ENCODE measurements at regions not wholly inside any gene's neighbourhood (a gene's known extent, or its start where the extent isn't known, plus 50 kb on each side); places are given as distances from the start of the nearest gene placed in this dataset.
A peak's percentile ranks its signal among the peaks of the same experiment; 100 is the strongest.

DNA sequence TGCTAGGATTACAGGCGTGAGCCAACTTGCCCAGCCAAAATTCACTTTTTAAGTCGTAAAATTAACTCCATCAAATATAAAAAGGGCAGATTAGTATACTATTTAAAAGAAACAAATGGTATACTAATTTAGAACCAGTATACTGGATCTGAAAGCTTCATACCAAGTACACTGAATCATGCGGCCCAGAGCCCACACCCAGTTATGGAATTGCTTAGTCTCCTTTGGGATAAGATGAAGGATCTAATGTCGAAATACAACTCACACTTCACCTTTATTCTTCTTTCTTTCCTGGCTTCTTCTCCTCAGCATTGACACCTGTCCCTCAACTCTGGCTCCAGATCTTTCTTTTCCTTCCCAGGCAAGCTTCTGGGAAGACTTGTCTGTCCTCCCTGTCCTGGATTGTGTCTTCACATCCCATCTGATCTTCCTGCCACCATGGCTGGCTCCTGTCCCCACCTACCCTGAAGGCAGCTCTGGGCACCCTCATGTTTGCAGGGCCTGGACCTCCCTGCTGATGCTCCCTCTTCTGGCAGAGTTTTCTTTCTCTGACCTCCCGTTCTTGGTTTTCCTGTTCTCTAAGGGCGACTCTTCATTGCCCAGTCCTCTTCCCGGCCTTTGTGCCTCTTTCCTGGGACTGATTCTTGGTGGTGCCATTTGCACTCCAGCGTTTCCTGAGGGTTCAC lies 57.8 kb upstream of the CTBP2 start:
- WGBS (ENCODE audit: extremely low coverage, insufficient coverage, insufficient read length): no CpG with 5 or more reads among the region's 8 CpGs
- peak; percentile 86 to 93 for DNase-seq
- H3K14ac ChIP-seq (ENCODE audit: low read length): no peak overlapping the region

DNA sequence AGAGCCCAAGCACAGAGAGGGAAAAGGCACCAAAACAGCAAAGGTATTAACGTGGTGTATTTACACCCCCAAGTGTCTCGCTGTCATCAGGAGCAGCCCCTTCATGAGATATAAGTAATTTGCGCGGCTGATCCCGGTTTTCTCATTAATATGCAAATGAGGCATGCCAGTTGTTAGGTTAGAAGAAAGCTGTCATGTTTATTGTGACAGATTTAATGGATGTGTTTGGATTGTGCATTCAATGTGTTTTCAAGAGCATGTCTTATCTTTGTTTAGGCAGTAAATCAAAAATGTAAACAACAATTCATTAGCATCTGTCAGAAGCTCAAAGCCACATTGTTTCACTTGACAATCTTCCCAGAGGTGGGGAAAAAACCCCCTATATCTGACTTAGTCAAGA lies 56.5 kb upstream of the CTBP2 start:
- Histone ChIP-seq H2AK5ac (ENCODE audit: low read length) (no peak overlapping the region), H3K79me1 (ENCODE audit: low read length) (no peaks in the 10 kb centered on the region), H4K8ac (ENCODE audit: low read depth, low read length) (no peak overlapping the region), H3K4me3 (ENCODE audit: low read depth, low read length) (no peak overlapping the region), H3K14ac (ENCODE audit: low read length) (no peak overlapping the region), H3K23ac (ENCODE audit: low read length) (no peak overlapping the region), H2BK120ac (ENCODE audit: insufficient read depth, low read length, poor library complexity) (no peak overlapping the region), H3K9ac (ENCODE audit: low read length) (no peak overlapping the region), H3K4me1 (ENCODE audit: control insufficient read depth in 1 of 2, insufficient read depth in 2 of 2, low read length in 2 of 2) (peaks cover 0 to 2% of the 10 kb centered on the region in 2 experiments), H3K27ac (ENCODE audit: low read depth, low read length) (no peak overlapping the region), H3K36me3 (ENCODE audit: control insufficient read depth in 1 of 2, insufficient read depth in 2 of 2, low read length in 2 of 2) (no peaks in the 10 kb centered on the region), H2AFZ (ENCODE audit: insufficient read depth, low read length, poor library complexity) (no peak overlapping the region), H4K12ac (ENCODE audit: low read depth, low read length) (no peak overlapping the region), H3K18ac (ENCODE audit: low read length) (no peak overlapping the region), H3K4me2 (ENCODE audit: low read length) (no peak overlapping the region), H3K4ac (ENCODE audit: low read depth, low read length) (no peak overlapping the region), H3K9me3 (ENCODE audit: insufficient read depth, low read depth, low read length) (no peaks in the 10 kb centered on the region), H3K79me2 (ENCODE audit: control insufficient read depth, insufficient read depth, low read length, poor library complexity) (no peaks in the 10 kb centered on the region), H3K27me3 (ENCODE audit: insufficient read depth, low read length) (no peaks in the 10 kb centered on the region), H4K91ac (ENCODE audit: low read depth, low read length) (no peak overlapping the region), H2BK5ac (ENCODE audit: low read depth, low read length, poor library complexity) (no peak overlapping the region), H2BK12ac (ENCODE audit: low read length) (no peak overlapping the region)
- DNase-seq: no peak
- no CpG with 5 or more reads among the region's 5 CpGs for WGBS (ENCODE audit: extremely low coverage, insufficient coverage, insufficient read length)

More for the DNA sequence above, 57.8 kb upstream of the CTBP2 start:
- Histone ChIP-seq H3K9ac (ENCODE audit: low read length) (no peak overlapping the region), H4K91ac (ENCODE audit: low read depth, low read length) (no peak overlapping the region), H3K27me3 (ENCODE audit: insufficient read depth, low read length) (no peaks in the 10 kb centered on the region), H3K79me1 (ENCODE audit: low read length) (no peaks in the 10 kb centered on the region), H3K27ac (ENCODE audit: low read depth, low read length) (no peak overlapping the region), H3K4me2 (ENCODE audit: low read length) (no peak overlapping the region), H3K4me3 (ENCODE audit: low read depth, low read length) (no peak overlapping the region), H2BK120ac (ENCODE audit: insufficient read depth, low read length, poor library complexity) (no peak overlapping the region), H3K79me2 (ENCODE audit: control insufficient read depth, insufficient read depth, low read length, poor library complexity) (no peaks in the 10 kb centered on the region), H2AFZ (ENCODE audit: insufficient read depth, low read length, poor library complexity) (no peak overlapping the region), H2AK5ac (ENCODE audit: low read length) (no peak overlapping the region), H3K36me3 (ENCODE audit: control insufficient read depth in 1 of 2, insufficient read depth in 2 of 2, low read length in 2 of 2) (no peaks in the 10 kb centered on the region), H3K18ac (ENCODE audit: low read length) (no peak overlapping the region), H3K4me1 (ENCODE audit: control insufficient read depth in 1 of 2, insufficient read depth in 2 of 2, low read length in 2 of 2) (peaks cover 6 to 8% of the 10 kb centered on the region in 2 experiments), H4K12ac (ENCODE audit: low read depth, low read length) (no peak overlapping the region), H3K23ac (ENCODE audit: low read length) (no peak overlapping the region), H4K8ac (ENCODE audit: low read depth, low read length) (no peak overlapping the region), H2BK12ac (ENCODE audit: low read length) (no peak overlapping the region), H2BK5ac (ENCODE audit: low read depth, low read length, poor library complexity) (no peak overlapping the region), H3K4ac (ENCODE audit: low read depth, low read length) (no peak overlapping the region), H3K9me3 (ENCODE audit: insufficient read depth, low read depth, low read length) (no peaks in the 10 kb centered on the region)

DNA sequence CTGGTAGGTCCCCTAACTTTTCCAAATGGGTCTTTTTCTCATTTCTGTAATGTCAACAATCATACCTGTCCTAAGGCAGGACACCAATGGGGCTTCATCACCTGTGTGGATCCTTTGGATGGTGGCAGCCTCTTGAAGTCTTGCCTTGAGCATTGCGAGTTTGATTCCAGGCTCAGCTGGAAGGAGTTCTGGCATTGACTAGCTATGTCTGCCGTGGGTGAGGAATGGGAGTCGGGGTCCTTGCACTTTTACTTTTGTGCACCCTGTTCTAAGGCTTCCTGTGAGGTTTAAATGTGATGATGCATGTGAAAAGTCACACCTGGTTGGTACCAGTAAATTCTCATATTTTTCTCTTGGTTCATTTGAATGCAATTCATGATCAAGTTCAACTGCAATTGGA lies 55.9 kb upstream of the CTBP2 start:
- H3K27ac ChIP-seq (ENCODE audit: low read depth, low read length): no peak overlapping the region
- H2BK120ac ChIP-seq (ENCODE audit: insufficient read depth, low read length, poor library complexity): no peak overlapping the region
- no peaks in the 10 kb centered on the region for H3K9me3 ChIP-seq (ENCODE audit: insufficient read depth, low read depth, low read length)
- H3K36me3 ChIP-seq (ENCODE audit: control insufficient read depth in 1 of 2, insufficient read depth in 2 of 2, low read length in 2 of 2): no peaks in the 10 kb centered on the region
- no peaks in the 10 kb centered on the region for H3K27me3 ChIP-seq (ENCODE audit: insufficient read depth, low read length)
- H4K91ac ChIP-seq (ENCODE audit: low read depth, low read length): no peak overlapping the region
- H4K8ac ChIP-seq (ENCODE audit: low read depth, low read length): no peak overlapping the region
- H3K4me1 ChIP-seq (ENCODE audit: control insufficient read depth in 1 of 2, insufficient read depth in 2 of 2, low read length in 2 of 2): peaks cover 0 to 4% of the 10 kb centered on the region in 2 experiments
- no peak for DNase-seq
- H3K23ac ChIP-seq (ENCODE audit: low read length): no peak overlapping the region
- no CpG with 5 or more reads among the region's 3 CpGs for whole genome bisulfite sequencing (ENCODE audit: extremely low coverage, insufficient coverage, insufficient read length)
- no peak overlapping the region for H2AK5ac ChIP-seq (ENCODE audit: low read length)
- H3K14ac ChIP-seq (ENCODE audit: low read length): no peak overlapping the region
- H3K18ac ChIP-seq (ENCODE audit: low read length): no peak overlapping the region
- no peak overlapping the region for H3K4me3 ChIP-seq (ENCODE audit: low read depth, low read length)
- H2AFZ ChIP-seq (ENCODE audit: insufficient read depth, low read length, poor library complexity): no peak overlapping the region
- H3K79me1 ChIP-seq (ENCODE audit: low read length): no peaks in the 10 kb centered on the region
- no peak overlapping the region for H2BK5ac ChIP-seq (ENCODE audit: low read depth, low read length, poor library complexity)
- H3K4ac ChIP-seq (ENCODE audit: low read depth, low read length): no peak overlapping the region
- no peak overlapping the region for H2BK12ac ChIP-seq (ENCODE audit: low read length)
- H3K79me2 ChIP-seq (ENCODE audit: control insufficient read depth, insufficient read depth, low read length, poor library complexity): no peaks in the 10 kb centered on the region
- no peak overlapping the region for H3K4me2 ChIP-seq (ENCODE audit: low read length)
- H3K9ac ChIP-seq (ENCODE audit: low read length): no peak overlapping the region
- H4K12ac ChIP-seq (ENCODE audit: low read depth, low read length): no peak overlapping the region

DNA sequence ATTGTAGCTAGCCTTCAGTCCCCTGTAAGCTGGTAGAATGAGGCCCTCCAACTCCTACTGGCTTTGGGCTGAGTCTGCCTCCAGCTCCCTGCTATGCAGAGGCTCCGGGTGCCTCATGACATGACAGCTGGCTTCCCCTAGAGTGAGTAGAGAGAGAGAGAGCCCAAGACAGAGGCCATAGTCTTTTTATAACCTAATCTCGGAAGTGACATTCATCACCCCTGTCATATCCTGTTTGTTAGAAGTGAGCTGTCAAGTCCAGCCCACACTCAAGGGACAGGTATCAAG lies 53.9 kb upstream of the CTBP2 start:
- Histone ChIP-seq H2AFZ (ENCODE audit: insufficient read depth, low read length, poor library complexity) (no peak overlapping the region), H3K14ac (ENCODE audit: low read length) (no peak overlapping the region), H2AK5ac (ENCODE audit: low read length) (no peak overlapping the region), H3K23ac (ENCODE audit: low read length) (no peak overlapping the region), H4K91ac (ENCODE audit: low read depth, low read length) (no peak overlapping the region), H3K79me2 (ENCODE audit: control insufficient read depth, insufficient read depth, low read length, poor library complexity) (no peaks in the 10 kb centered on the region), H3K4ac (ENCODE audit: low read depth, low read length) (no peak overlapping the region), H3K36me3 (ENCODE audit: control insufficient read depth in 1 of 2, insufficient read depth in 2 of 2, low read length in 2 of 2) (no peaks in the 10 kb centered on the region), H2BK12ac (ENCODE audit: low read length) (no peak overlapping the region), H3K18ac (ENCODE audit: low read length) (no peak overlapping the region), H3K9me3 (ENCODE audit: insufficient read depth, low read depth, low read length) (no peaks in the 10 kb centered on the region), H3K4me2 (ENCODE audit: low read length) (no peak overlapping the region), H2BK120ac (ENCODE audit: insufficient read depth, low read length, poor library complexity) (no peak overlapping the region), H3K9ac (ENCODE audit: low read length) (no peak overlapping the region), H3K4me3 (ENCODE audit: low read depth, low read length) (no peak overlapping the region), H4K8ac (ENCODE audit: low read depth, low read length) (no peak overlapping the region), H3K27ac (ENCODE audit: low read depth, low read length) (no peak overlapping the region), H4K12ac (ENCODE audit: low read depth, low read length) (no peak overlapping the region), H3K27me3 (ENCODE audit: insufficient read depth, low read length) (no peaks in the 10 kb centered on the region), H3K79me1 (ENCODE audit: low read length) (no peaks in the 10 kb centered on the region), H2BK5ac (ENCODE audit: low read depth, low read length, poor library complexity) (no peak overlapping the region), H3K4me1 (ENCODE audit: control insufficient read depth in 1 of 2, insufficient read depth in 2 of 2, low read length in 2 of 2) (peaks cover 0 to 4% of the 10 kb centered on the region in 2 experiments)
- no CpG with 5 or more reads among the region's 2 CpGs for WGBS (ENCODE audit: extremely low coverage, insufficient coverage, insufficient read length)
- DNase-seq: no peak
